ENCODE measurements at regions not wholly inside any gene's neighbourhood (a gene's known extent, or its start where the extent isn't known, plus 50 kb on each side); places are given as distances from the start of the nearest gene placed in this dataset.
"Not testable (repeated sequence)": the region's sequence is repeated elsewhere in the genome, so short reads cannot be mapped to it uniquely, and the experiment has no call there.

DNA sequence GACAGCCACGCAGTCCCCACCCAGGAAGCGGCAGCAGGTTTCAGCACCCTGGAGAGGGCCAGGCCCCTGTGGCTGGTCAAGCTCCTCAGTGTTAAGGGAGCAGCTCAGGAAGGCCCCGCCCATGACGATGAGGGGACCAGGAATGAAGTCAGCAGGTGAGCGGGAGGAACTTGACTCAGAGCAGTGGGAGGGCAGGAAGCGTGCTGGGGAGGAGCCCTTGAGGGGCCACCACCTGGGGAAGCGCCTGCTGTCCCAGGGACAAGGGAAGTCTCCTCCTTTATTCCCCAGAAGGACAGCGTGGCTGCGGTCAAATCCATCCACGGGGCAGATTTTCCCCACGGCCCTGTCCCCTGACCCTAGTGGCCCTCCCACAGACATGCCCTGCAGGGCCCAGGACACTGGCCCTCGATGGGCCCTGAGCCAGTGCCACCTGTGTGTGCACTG is 357.6 kb downstream of the ADGRD1 start:
- H3K27ac ChIP-seq (ENCODE audit: low read depth, low read length); H2AFZ ChIP-seq (ENCODE audit: low read length); CTCF ChIA-PET (ENCODE audit: partially characterized antibody); H2BK20ac ChIP-seq (ENCODE audit: low read length); H3K36me3 ChIP-seq (ENCODE audit: control insufficient read depth in 2 of 4, insufficient read depth in 4 of 4, low read length in 3 of 4); H3K79me1 ChIP-seq (ENCODE audit: low read depth, low read length); H2AK5ac ChIP-seq (ENCODE audit: low read depth, low read length); H2BK15ac ChIP-seq (ENCODE audit: low read length); H2BK5ac ChIP-seq (ENCODE audit: low read depth, low read length); H3K23me2 ChIP-seq (ENCODE audit: low read depth, low read length); H3K14ac ChIP-seq (ENCODE audit: insufficient read length); H3K56ac ChIP-seq (replicated peaks; ENCODE audit: insufficient read length, low read depth, low read length); H3K79me2 ChIP-seq (ENCODE audit: control insufficient read depth in 1 of 2, insufficient read depth in 2 of 2, low read length in 2 of 2); H4K5ac ChIP-seq (ENCODE audit: insufficient read length, low read depth, low read length); H3K23ac ChIP-seq (ENCODE audit: insufficient read length); H3K4ac ChIP-seq (replicated peaks; ENCODE audit: insufficient read length, low read depth, low read length); H4K8ac ChIP-seq (ENCODE audit: extremely low read depth, insufficient read depth, low read length); H3K4me3 ChIP-seq (ENCODE audit: extremely low read depth in 1 of 4, insufficient read depth in 2 of 4, low read depth in 3 of 4, low read length in 4 of 4); H3K9ac ChIP-seq (replicated peaks in 1 of 4; ENCODE audit: extremely low read depth in 1 of 4, low read depth in 3 of 4, low read length in 3 of 4); H3K18ac ChIP-seq (ENCODE audit: extremely low read depth, low read length); H3K27me3 ChIP-seq (replicated peaks in 1 of 4; ENCODE audit: control insufficient read depth in 3 of 4, extremely low read depth in 1 of 4, insufficient read depth in 3 of 4, low read length in 3 of 4); H4K20me1 ChIP-seq (replicated peaks in 1 of 2; ENCODE audit: control insufficient read depth in 1 of 2, insufficient read depth in 2 of 2, low read length in 2 of 2); H3K9me3 ChIP-seq (ENCODE audit: insufficient read depth in 2 of 2, low read depth in 1 of 2, low read length in 1 of 2); H2BK120ac ChIP-seq (replicated peaks; ENCODE audit: low read depth, low read length); H4K91ac ChIP-seq (replicated peaks; ENCODE audit: insufficient read length, low read length): not testable (repeated sequence)
- DNase-seq (ENCODE audit: low read depth in 1 of 2, low spot score in 2 of 2) (peak; percentile 36 to 63), FAIRE-seq (peak; percentile 65)
- WGBS, 2 experiments (ENCODE audit: extremely low coverage in 1 of 2, insufficient coverage in 1 of 2, insufficient read length in 1 of 2, insufficient replicate concordance in 2 of 2, low coverage in 1 of 2, low lambda C conversion rate in 2 of 2, missing lambda C conversion rate in 1 of 2): 55% methylated on average over 10 of the region's 12 CpGs; no CpG with 5 or more reads in 1 of the 2 experiments
- POLR2A ChIA-PET (ENCODE audit: partially characterized antibody): interaction anchor here (1.3 kb wide), 1 partner anchor 325 kb away, joined by 3 read pairs; no protein-coding TSS in a partner anchor
- peak overlapping the region; percentile 11 to 32; a peak in 1 of 4 replicates for H3K4me2 ChIP-seq (ENCODE audit: insufficient read depth in 1 of 2, low read depth in 2 of 2, low read length in 2 of 2)
- peaks cover 0 to 13% (median 5%) of the 10 kb centered on the region in 4 experiments; a peak in 5 of 7 replicates for H3K4me1 ChIP-seq (replicated peaks in 1 of 4; ENCODE audit: control insufficient read depth in 3 of 4, insufficient read depth in 4 of 4, low read length in 3 of 4)
- peak overlapping the region; percentile 96; the same call in 1 of the 2 replicates for H2BK12ac ChIP-seq (ENCODE audit: low read depth, low read length)

Measured in H1 (cell line).